Stomach (tissue), 4 donors: ENCODE measurements at regions not wholly inside any gene's neighbourhood (a gene's known extent, or its start where the extent isn't known, plus 50 kb on each side); places are given as distances from the start of the nearest gene placed in this dataset.

Source experiments
- EP300 ChIP-seq: sonication (generic); formaldehyde crosslinking; IDR thresholded peaks from one replicate; pipeline ENCODE4 v1.6.1; 2017; ENCODE audit warnings: antibody characterized with exemption
- POLR2A ChIP-seq, 4 donors: fragments of 450-650 bp; IDR thresholded peaks; one replicate each; pipeline ENCODE4 v1.6.1; 2016; ENCODE audit warnings: antibody characterized with exemption in 4 of 4, control low read depth in 2 of 4, mild to moderate bottlenecking in 1 of 4, moderate library complexity in 1 of 4
- TF ChIP-seq, protein P1 (sequence below), 7 experiments: fragments of 450-650 bp in 4 of 7; fragments of 200-600 bp in 3 of 7; sonication (generic) in 3 of 7; IDR thresholded peaks; one replicate each; pipeline ENCODE4 v1.5.1; 2016 to 2019; ENCODE audit warnings: antibody characterized with exemption in 7 of 7, control low read depth in 2 of 7, mild to moderate bottlenecking in 1 of 7

DNA sequence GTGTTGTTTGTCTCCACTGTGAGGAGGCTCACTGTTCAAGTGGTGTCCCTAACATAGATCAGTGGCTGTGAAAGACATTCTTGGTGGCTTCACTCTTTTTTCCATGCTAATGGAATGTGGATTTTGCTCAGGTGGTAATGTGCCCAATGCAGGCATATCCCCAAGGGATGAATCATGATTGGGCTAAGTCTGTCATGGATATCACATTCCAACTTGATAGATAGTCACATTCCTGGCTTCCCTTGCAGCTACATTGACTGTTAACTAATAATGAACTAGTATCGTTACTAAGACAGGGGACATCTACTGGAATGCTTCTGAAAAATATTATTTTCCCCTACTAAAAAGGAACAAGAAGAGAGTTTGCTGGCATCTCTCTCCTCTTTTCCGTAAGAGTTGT, 86.3 kb upstream of the SOD1 start:
- TF ChIP-seq EP300 (no peak), POLR2A (IDR thresholded peaks at IDR 0.05) (no peak)
- TF ChIP-seq, protein P1, sequence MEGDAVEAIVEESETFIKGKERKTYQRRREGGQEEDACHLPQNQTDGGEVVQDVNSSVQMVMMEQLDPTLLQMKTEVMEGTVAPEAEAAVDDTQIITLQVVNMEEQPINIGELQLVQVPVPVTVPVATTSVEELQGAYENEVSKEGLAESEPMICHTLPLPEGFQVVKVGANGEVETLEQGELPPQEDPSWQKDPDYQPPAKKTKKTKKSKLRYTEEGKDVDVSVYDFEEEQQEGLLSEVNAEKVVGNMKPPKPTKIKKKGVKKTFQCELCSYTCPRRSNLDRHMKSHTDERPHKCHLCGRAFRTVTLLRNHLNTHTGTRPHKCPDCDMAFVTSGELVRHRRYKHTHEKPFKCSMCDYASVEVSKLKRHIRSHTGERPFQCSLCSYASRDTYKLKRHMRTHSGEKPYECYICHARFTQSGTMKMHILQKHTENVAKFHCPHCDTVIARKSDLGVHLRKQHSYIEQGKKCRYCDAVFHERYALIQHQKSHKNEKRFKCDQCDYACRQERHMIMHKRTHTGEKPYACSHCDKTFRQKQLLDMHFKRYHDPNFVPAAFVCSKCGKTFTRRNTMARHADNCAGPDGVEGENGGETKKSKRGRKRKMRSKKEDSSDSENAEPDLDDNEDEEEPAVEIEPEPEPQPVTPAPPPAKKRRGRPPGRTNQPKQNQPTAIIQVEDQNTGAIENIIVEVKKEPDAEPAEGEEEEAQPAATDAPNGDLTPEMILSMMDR (IDR thresholded peaks at IDR 0.05), result no peak
